NB4 (cell line): ENCODE measurements at regions not wholly inside any gene's neighbourhood (a gene's known extent, or its start where the extent isn't known, plus 50 kb on each side); places are given as distances from the start of the nearest gene placed in this dataset.

Experiments
- MYC ChIP-seq: IDR thresholded peaks from 2 replicates; pipeline ENCODE4 v1.6.1; 2011; ENCODE audit warnings: low read depth, low read length
- POLR2A ChIP-seq: IDR thresholded peaks from 2 replicates; pipeline ENCODE4 v1.6.1; 2011; ENCODE audit warnings: mild to moderate bottlenecking; ENCODE audit not compliant: insufficient read length; ENCODE audit errors: extremely low read depth
- TF ChIP-seq, protein P1 (sequence below): IDR thresholded peaks from one replicate; pipeline ENCODE4 v1.5.1; 2012; ENCODE audit warnings: low read depth, low read length
- TF ChIP-seq, protein P2 (sequence below): IDR thresholded peaks from 2 replicates; pipeline ENCODE4 v1.6.1; 2011; ENCODE audit warnings: low read depth, low read length

DNA sequence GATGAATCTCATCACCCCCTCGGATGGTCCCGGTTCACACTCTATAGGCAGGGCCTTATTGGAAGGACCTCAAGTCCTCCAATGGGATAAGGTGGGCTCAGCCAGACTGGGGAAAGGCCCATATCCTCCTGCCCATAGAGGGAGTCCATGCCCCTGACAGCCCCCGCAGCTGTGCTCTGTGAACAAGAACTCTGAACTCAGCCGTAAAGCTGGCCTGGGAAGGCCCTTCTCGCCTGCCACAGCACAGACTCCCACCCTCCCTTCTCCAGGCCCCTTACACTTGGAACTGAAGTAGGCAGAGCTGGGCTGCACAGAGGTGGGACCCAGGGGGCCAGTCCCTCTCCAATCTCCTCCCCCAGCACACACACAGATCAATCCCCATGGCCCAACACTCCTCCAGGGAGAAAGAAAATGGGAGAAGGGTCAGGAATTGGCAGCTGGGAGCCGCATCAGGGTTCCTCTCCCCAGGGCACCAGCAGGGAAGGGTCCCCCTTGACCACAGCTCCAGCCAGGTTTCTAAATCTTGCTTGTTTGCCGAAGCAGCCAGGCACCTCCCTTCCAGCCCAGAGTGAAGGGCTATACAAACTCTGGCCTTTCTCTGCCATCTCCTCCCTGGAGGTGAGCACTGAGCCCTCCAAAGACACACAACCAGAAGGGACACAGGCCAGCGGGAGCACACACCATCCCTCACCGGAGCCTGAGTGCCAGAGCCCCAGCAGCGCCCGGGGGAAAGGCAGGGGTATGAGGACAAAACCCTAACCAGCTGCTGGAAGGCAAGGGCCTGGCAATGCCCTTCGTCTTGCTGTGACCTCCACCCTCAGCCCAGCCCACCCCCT, 454.1 kb downstream of the SOX9 start:
- TF ChIP-seq, protein P1, sequence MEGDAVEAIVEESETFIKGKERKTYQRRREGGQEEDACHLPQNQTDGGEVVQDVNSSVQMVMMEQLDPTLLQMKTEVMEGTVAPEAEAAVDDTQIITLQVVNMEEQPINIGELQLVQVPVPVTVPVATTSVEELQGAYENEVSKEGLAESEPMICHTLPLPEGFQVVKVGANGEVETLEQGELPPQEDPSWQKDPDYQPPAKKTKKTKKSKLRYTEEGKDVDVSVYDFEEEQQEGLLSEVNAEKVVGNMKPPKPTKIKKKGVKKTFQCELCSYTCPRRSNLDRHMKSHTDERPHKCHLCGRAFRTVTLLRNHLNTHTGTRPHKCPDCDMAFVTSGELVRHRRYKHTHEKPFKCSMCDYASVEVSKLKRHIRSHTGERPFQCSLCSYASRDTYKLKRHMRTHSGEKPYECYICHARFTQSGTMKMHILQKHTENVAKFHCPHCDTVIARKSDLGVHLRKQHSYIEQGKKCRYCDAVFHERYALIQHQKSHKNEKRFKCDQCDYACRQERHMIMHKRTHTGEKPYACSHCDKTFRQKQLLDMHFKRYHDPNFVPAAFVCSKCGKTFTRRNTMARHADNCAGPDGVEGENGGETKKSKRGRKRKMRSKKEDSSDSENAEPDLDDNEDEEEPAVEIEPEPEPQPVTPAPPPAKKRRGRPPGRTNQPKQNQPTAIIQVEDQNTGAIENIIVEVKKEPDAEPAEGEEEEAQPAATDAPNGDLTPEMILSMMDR = no peak
- TF ChIP-seq POLR2A (no peak), MYC (no peak)
- TF ChIP-seq, protein P2, sequence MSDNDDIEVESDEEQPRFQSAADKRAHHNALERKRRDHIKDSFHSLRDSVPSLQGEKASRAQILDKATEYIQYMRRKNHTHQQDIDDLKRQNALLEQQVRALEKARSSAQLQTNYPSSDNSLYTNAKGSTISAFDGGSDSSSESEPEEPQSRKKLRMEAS = no peak
